ENCODE measurements at regions not wholly inside any gene's neighbourhood (a gene's known extent, or its start where the extent isn't known, plus 50 kb on each side); places are given as distances from the start of the nearest gene placed in this dataset.

DNA sequence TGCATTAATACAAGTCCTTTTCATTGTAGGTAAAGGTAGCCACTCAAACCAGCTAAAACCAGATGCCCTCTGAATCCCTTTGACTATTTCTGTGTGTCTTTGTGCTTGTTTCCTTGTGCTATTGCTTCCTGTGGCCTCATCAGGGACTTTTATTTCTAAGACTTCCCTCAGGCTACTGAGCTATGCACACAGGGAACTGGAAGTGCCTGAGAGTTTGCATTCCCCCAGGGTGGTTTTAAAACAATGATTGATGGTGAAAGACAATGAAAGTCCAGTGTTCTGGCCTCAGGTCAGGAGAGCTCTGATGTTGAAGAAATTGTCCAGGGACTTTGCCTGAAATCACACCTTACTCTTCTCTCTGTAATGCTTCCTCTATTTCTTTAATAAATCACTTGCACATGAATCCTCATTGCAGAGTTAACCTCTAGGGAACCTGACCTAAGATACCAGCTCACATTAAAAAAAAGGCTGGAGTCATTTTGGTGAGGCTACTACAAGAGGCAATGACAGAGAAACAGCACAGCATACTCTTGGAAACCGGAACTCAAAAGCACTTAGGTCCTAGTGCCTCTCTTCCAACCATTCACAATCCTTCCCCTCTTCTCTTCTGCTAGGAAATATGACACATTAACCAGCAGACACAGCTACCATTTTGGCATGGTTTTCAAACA lies 158.1 kb upstream of the NREP start:
- no peaks in the 10 kb centered on the region for H3K79me2 ChIP-seq (replicated peaks; ENCODE audit: insufficient read depth, low read length)
- no peaks in the 10 kb centered on the region for H3K27me3 ChIP-seq (ENCODE audit: insufficient read depth, low read depth, low read length)
- no peak overlapping the region for H2AFZ ChIP-seq (ENCODE audit: low read depth, low read length)
- H3K9ac ChIP-seq (ENCODE audit: low read length), result no peak overlapping the region
- H3K4me2 ChIP-seq (ENCODE audit: low read length), result no peak overlapping the region
- H3K4me3 ChIP-seq (ENCODE audit: low read length), result no peak overlapping the region
- H3F3A ChIP-seq (ENCODE audit: insufficient read depth, low read length, poor library complexity, severe bottlenecking), result no peaks in the 10 kb centered on the region
- no peak for TF ChIP-seq EP300 (conservative IDR thresholded peaks at IDR 0.05; ENCODE audit: poor library complexity, severe bottlenecking)
- no peak for TF ChIP-seq EZH2 (IDR thresholded peaks at IDR 0.05; ENCODE audit: borderline replicate concordance, insufficient read depth, low read length, poor library complexity, severe bottlenecking)
- TF ChIP-seq, protein P1, sequence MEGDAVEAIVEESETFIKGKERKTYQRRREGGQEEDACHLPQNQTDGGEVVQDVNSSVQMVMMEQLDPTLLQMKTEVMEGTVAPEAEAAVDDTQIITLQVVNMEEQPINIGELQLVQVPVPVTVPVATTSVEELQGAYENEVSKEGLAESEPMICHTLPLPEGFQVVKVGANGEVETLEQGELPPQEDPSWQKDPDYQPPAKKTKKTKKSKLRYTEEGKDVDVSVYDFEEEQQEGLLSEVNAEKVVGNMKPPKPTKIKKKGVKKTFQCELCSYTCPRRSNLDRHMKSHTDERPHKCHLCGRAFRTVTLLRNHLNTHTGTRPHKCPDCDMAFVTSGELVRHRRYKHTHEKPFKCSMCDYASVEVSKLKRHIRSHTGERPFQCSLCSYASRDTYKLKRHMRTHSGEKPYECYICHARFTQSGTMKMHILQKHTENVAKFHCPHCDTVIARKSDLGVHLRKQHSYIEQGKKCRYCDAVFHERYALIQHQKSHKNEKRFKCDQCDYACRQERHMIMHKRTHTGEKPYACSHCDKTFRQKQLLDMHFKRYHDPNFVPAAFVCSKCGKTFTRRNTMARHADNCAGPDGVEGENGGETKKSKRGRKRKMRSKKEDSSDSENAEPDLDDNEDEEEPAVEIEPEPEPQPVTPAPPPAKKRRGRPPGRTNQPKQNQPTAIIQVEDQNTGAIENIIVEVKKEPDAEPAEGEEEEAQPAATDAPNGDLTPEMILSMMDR (IDR thresholded peaks at IDR 0.05; ENCODE audit: poor library complexity, severe bottlenecking), result no peak
- no peak for TF ChIP-seq POLR2AphosphoS5 (IDR thresholded peaks at IDR 0.05)
- no peak for TF ChIP-seq MXI1 (conservative IDR thresholded peaks at IDR 0.05; ENCODE audit: poor library complexity, severe bottlenecking)
- no peak for TF ChIP-seq RAD21 (conservative IDR thresholded peaks at IDR 0.05)
- no peak for TF ChIP-seq SMC3 (conservative IDR thresholded peaks at IDR 0.05; ENCODE audit: poor library complexity)
- TF ChIP-seq TAF1 (IDR thresholded peaks at IDR 0.05; ENCODE audit: low read depth), result no peak
- TF ChIP-seq, protein P2, sequence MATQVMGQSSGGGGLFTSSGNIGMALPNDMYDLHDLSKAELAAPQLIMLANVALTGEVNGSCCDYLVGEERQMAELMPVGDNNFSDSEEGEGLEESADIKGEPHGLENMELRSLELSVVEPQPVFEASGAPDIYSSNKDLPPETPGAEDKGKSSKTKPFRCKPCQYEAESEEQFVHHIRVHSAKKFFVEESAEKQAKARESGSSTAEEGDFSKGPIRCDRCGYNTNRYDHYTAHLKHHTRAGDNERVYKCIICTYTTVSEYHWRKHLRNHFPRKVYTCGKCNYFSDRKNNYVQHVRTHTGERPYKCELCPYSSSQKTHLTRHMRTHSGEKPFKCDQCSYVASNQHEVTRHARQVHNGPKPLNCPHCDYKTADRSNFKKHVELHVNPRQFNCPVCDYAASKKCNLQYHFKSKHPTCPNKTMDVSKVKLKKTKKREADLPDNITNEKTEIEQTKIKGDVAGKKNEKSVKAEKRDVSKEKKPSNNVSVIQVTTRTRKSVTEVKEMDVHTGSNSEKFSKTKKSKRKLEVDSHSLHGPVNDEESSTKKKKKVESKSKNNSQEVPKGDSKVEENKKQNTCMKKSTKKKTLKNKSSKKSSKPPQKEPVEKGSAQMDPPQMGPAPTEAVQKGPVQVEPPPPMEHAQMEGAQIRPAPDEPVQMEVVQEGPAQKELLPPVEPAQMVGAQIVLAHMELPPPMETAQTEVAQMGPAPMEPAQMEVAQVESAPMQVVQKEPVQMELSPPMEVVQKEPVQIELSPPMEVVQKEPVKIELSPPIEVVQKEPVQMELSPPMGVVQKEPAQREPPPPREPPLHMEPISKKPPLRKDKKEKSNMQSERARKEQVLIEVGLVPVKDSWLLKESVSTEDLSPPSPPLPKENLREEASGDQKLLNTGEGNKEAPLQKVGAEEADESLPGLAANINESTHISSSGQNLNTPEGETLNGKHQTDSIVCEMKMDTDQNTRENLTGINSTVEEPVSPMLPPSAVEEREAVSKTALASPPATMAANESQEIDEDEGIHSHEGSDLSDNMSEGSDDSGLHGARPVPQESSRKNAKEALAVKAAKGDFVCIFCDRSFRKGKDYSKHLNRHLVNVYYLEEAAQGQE (IDR thresholded peaks at IDR 0.05; ENCODE audit: borderline replicate concordance), result no peak
- H3K9me3 ChIP-seq (ENCODE audit: low read length), result no peaks in the 10 kb centered on the region
- no peak overlapping the region for H3K27ac ChIP-seq (ENCODE audit: low read length)
- no peaks in the 10 kb centered on the region for H3K9me2 ChIP-seq (ENCODE audit: insufficient read depth, low read length)
- no peaks in the 10 kb centered on the region for H4K20me1 ChIP-seq (ENCODE audit: insufficient read depth)
- no peaks in the 10 kb centered on the region for H3K36me3 ChIP-seq (ENCODE audit: insufficient read depth, low read length)

DNA sequence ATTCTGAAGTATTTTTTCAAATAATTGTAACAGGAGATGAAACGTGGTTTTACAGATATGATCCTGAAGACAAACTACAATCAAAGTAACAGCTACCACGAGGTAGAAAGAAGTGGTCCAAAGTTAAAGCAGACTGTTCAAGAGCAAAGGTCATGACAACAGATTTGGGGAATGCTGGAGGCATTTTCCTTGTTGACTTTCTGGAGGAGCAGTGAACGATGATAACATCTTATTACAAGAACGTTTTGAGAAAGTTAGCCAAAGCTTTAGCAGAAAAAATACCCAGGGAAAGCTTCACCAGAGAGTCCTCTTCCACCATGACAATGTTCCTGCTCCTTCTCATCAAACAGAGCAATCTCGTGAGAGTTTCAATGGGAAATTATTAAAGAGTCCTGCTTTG lies 145.4 kb upstream of the NREP start:
- Histone ChIP-seq H3K79me2 (replicated peaks; ENCODE audit: insufficient read depth, low read length) (no peaks in the 10 kb centered on the region), H3F3A (ENCODE audit: insufficient read depth, low read length, poor library complexity, severe bottlenecking) (no peaks in the 10 kb centered on the region), H3K4me3 (ENCODE audit: low read length) (no peak overlapping the region), H4K20me1 (ENCODE audit: insufficient read depth) (no peaks in the 10 kb centered on the region), H3K9me3 (ENCODE audit: low read length) (peaks cover 3% of the 10 kb centered on the region), H3K27ac (ENCODE audit: low read length) (no peak overlapping the region), H3K36me3 (ENCODE audit: insufficient read depth, low read length) (no peaks in the 10 kb centered on the region), H3K27me3 (ENCODE audit: insufficient read depth, low read depth, low read length) (no peaks in the 10 kb centered on the region), H3K4me2 (ENCODE audit: low read length) (no peak overlapping the region), H3K9me2 (ENCODE audit: insufficient read depth, low read length) (no peaks in the 10 kb centered on the region), H3K9ac (ENCODE audit: low read length) (no peak overlapping the region), H2AFZ (ENCODE audit: low read depth, low read length) (no peak overlapping the region)
- TF ChIP-seq TAF1 (IDR thresholded peaks at IDR 0.05; ENCODE audit: low read depth) (no peak), POLR2AphosphoS5 (IDR thresholded peaks at IDR 0.05) (no peak), EP300 (conservative IDR thresholded peaks at IDR 0.05; ENCODE audit: poor library complexity, severe bottlenecking) (no peak), MXI1 (conservative IDR thresholded peaks at IDR 0.05; ENCODE audit: poor library complexity, severe bottlenecking) (no peak), RAD21 (conservative IDR thresholded peaks at IDR 0.05) (no peak), EZH2 (IDR thresholded peaks at IDR 0.05; ENCODE audit: borderline replicate concordance, insufficient read depth, low read length, poor library complexity, severe bottlenecking) (no peak), SMC3 (conservative IDR thresholded peaks at IDR 0.05; ENCODE audit: poor library complexity) (no peak)
- TF ChIP-seq, protein P2 (IDR thresholded peaks at IDR 0.05; ENCODE audit: borderline replicate concordance), result no peak
- TF ChIP-seq, protein P1 (IDR thresholded peaks at IDR 0.05; ENCODE audit: poor library complexity, severe bottlenecking), result no peak

Data from neural cell (in vitro differentiated cells).